Mesenchymal stem cell (in vitro differentiated cells and primary cell): ENCODE measurements at regions not wholly inside any gene's neighbourhood (a gene's known extent, or its start where the extent isn't known, plus 50 kb on each side); places are given as distances from the start of the nearest gene placed in this dataset.
"Not testable (repeated sequence)": the region's sequence is repeated elsewhere in the genome, so short reads cannot be mapped to it uniquely, and the experiment has no call there.

ENCODE experiments used
- DNase-seq: peaks from one replicate; pipeline ENCODE4 v3.0.0-alpha.2; 2013
- H2AFZ ChIP-seq: one replicate; pipeline ENCODE4 v1.6.1; 2013; ENCODE audit warnings: low read depth, mild to moderate bottlenecking, control low read depth, inconsistent platforms, low read length, moderate library complexity
- H2AK5ac ChIP-seq: 2 replicates; pipeline ENCODE4 v1.6.1; 2013; ENCODE audit warnings: low read length, moderate library complexity, mild to moderate bottlenecking, inconsistent platforms; ENCODE audit not compliant: severe bottlenecking
- H2BK120ac ChIP-seq: one replicate; pipeline ENCODE4 v1.6.1; 2013; ENCODE audit warnings: low read depth, mild to moderate bottlenecking, inconsistent platforms, low read length, moderate library complexity
- H2BK12ac ChIP-seq, 2 experiments: one replicate each; pipeline ENCODE4 v1.6.1; 2013; ENCODE audit warnings: inconsistent platforms in 2 of 2, low read length in 2 of 2, mild to moderate bottlenecking in 2 of 2, moderate library complexity in 2 of 2, control low read depth in 1 of 2
- H2BK15ac ChIP-seq: one replicate; pipeline ENCODE4 v1.6.1; 2013; ENCODE audit warnings: mild to moderate bottlenecking, low read depth, inconsistent platforms; ENCODE audit not compliant: poor library complexity, severe bottlenecking
- H2BK5ac ChIP-seq: 2 replicates; pipeline ENCODE4 v1.6.1; 2013; ENCODE audit warnings: low read depth, mild to moderate bottlenecking, low read length, control low read depth, inconsistent platforms; ENCODE audit not compliant: poor library complexity, severe bottlenecking
- H3K14ac ChIP-seq, 2 experiments: one replicate each; pipeline ENCODE4 v1.6.1; 2013; ENCODE audit warnings: inconsistent platforms in 2 of 2, low read length in 2 of 2, control low read depth in 1 of 2, mild to moderate bottlenecking in 1 of 2, moderate library complexity in 1 of 2
- H3K18ac ChIP-seq, 2 experiments: one replicate each; pipeline ENCODE4 v1.6.1; 2013; ENCODE audit warnings: inconsistent platforms in 2 of 2, low read length in 2 of 2, control low read depth in 1 of 2, low read depth in 1 of 2, mild to moderate bottlenecking in 1 of 2
- H3K23ac ChIP-seq, 2 experiments: one replicate each; pipeline ENCODE4 v1.6.1; 2013; ENCODE audit warnings: inconsistent platforms in 2 of 2, low read length in 2 of 2, mild to moderate bottlenecking in 2 of 2, moderate library complexity in 2 of 2, control low read depth in 1 of 2
- H3K27ac ChIP-seq: 2 replicates; pipeline ENCODE4 v1.5.1; 2013; ENCODE audit warnings: mild to moderate bottlenecking, moderate library complexity, low read length, control low read depth, inconsistent platforms; ENCODE audit not compliant: poor library complexity, severe bottlenecking
- H3K27me3 ChIP-seq, 2 experiments: 2 replicates each; pipeline versions ENCODE4 v1.6.1 to v1.7.0; 2013; ENCODE audit warnings: low read length in 2 of 2, mild to moderate bottlenecking in 2 of 2, moderate library complexity in 2 of 2, control low read depth in 1 of 2, inconsistent platforms in 1 of 2; ENCODE audit not compliant: control insufficient read depth in 1 of 2, insufficient read depth in 1 of 2
- H3K36me3 ChIP-seq, 2 experiments: 2 replicates each; pipeline versions ENCODE4 v1.6.1 to v1.7.0; 2013; ENCODE audit warnings: low read length in 2 of 2, control low read depth in 1 of 2, inconsistent platforms in 1 of 2, low read depth in 1 of 2, mild to moderate bottlenecking in 1 of 2; ENCODE audit not compliant: insufficient read depth in 2 of 2, control insufficient read depth in 1 of 2
- H3K4ac ChIP-seq, 2 experiments: one replicate each; pipeline ENCODE4 v1.6.1; 2013; ENCODE audit warnings: inconsistent platforms in 2 of 2, low read length in 2 of 2, mild to moderate bottlenecking in 2 of 2, moderate library complexity in 2 of 2, control low read depth in 1 of 2, low read depth in 1 of 2
- H3K4me1 ChIP-seq: 2 replicates; pipeline ENCODE4 v1.6.1; 2013; ENCODE audit warnings: low read depth, low read length, control low read depth; ENCODE audit not compliant: control insufficient read depth, insufficient read depth
- H3K4me2 ChIP-seq: 2 replicates; pipeline ENCODE4 v1.6.1; 2013; ENCODE audit warnings: low read length, mild to moderate bottlenecking, inconsistent platforms; ENCODE audit not compliant: poor library complexity, severe bottlenecking
- H3K4me3 ChIP-seq, 2 experiments: 2 replicates each; pipeline versions ENCODE4 v1.5.1 to v1.7.0; 2013; ENCODE audit warnings: low read length in 2 of 2, mild to moderate bottlenecking in 2 of 2, control low read depth in 1 of 2, low read depth in 1 of 2; ENCODE audit not compliant: insufficient read depth in 1 of 2
- H3K79me1 ChIP-seq: replicated peaks from 2 replicates; pipeline ENCODE4 v1.6.1; 2013; ENCODE audit warnings: mild to moderate bottlenecking, control low read depth, low read length, inconsistent platforms; ENCODE audit not compliant: poor library complexity, severe bottlenecking
- H3K9ac ChIP-seq: 2 replicates; pipeline ENCODE4 v1.7.0; 2013; ENCODE audit warnings: mild to moderate bottlenecking, low read length, moderate library complexity
- H3K9me3 ChIP-seq: 2 replicates; pipeline ENCODE4 v1.7.0; 2013; ENCODE audit warnings: mild to moderate bottlenecking, low read length; ENCODE audit not compliant: control insufficient read depth
- H4K8ac ChIP-seq: one replicate; pipeline ENCODE4 v1.6.1; 2013; ENCODE audit warnings: inconsistent platforms, mild to moderate bottlenecking, low read length, moderate library complexity
- H4K91ac ChIP-seq: one replicate; pipeline ENCODE4 v1.6.1; 2013; ENCODE audit warnings: mild to moderate bottlenecking, low read length, inconsistent platforms
- WGBS: methylation state at CpG from one replicate; pipeline ENCODE4 v1.1.7; 2013; ENCODE audit warnings: mixed read lengths; 5-methylcytosine and 5-hydroxymethylcytosine counted together

- Histone ChIP-seq H3K27ac (no peak overlapping the region), H2BK5ac (no peak overlapping the region), H3K4me1 (peaks cover 21% of the 10 kb centered on the region), H3K9ac (peak overlapping the region; percentile 86), H2AFZ (no peak overlapping the region), H3K4me2 (no peak overlapping the region), H3K4me3 (no peak overlapping the region), H3K14ac (no peak overlapping the region), H3K79me1 (no peaks in the 10 kb centered on the region), H3K18ac (no peak overlapping the region), H4K91ac (no peak overlapping the region), H2BK12ac (peak overlapping the region in 1 of 2 experiments; percentile 71), H3K23ac (no peak overlapping the region), H4K8ac (no peak overlapping the region), H3K36me3 (no peaks in the 10 kb centered on the region), H3K4ac (no peak overlapping the region), H3K9me3 (no peaks in the 10 kb centered on the region), H2BK120ac (no peak overlapping the region), H3K27me3 (no peaks in the 10 kb centered on the region), H2BK15ac (no peak overlapping the region), H2AK5ac (no peak overlapping the region)
- no peak for DNase-seq
- 97% methylated on average over 29 of the region's 29 CpGs for WGBS
Measured at GRCh38 chr16:29158785-29159184, 173.9 kb downstream of the LAT start.

- H3K79me1 ChIP-seq, H2BK5ac ChIP-seq, H2BK120ac ChIP-seq, H3K27me3 ChIP-seq, H3K36me3 ChIP-seq, H2AK5ac ChIP-seq, H4K8ac ChIP-seq, H3K9me3 ChIP-seq, H3K27ac ChIP-seq, H2AFZ ChIP-seq, H3K4me2 ChIP-seq, H3K4me3 ChIP-seq, H3K23ac ChIP-seq, H3K14ac ChIP-seq, DNase-seq, H3K4ac ChIP-seq: not testable (repeated sequence)
- H4K91ac ChIP-seq, result peak overlapping the region; percentile 6
- peak overlapping the region; percentile 63 for H2BK15ac ChIP-seq
- 92% methylated on average over 37 of the region's 37 CpGs for WGBS
- H3K9ac ChIP-seq, result peak overlapping the region; percentile 86
- H3K4me1 ChIP-seq, result peaks cover 21% of the 10 kb centered on the region
- H3K18ac ChIP-seq, result peak overlapping the region in 1 of 2 experiments; percentile 25
- peak overlapping the region in 1 of 2 experiments; percentile 71 for H2BK12ac ChIP-seq
Measured at GRCh38 chr16:29158031-29158784, 173.4 kb downstream of the LAT start.

- not testable (repeated sequence) for H3K18ac ChIP-seq, H2AK5ac ChIP-seq, H3K4me2 ChIP-seq, H2BK15ac ChIP-seq, H3K79me1 ChIP-seq, H3K27me3 ChIP-seq, H3K36me3 ChIP-seq, H3K4ac ChIP-seq, H3K23ac ChIP-seq, H3K14ac ChIP-seq, H2AFZ ChIP-seq, H4K91ac ChIP-seq, H3K9me3 ChIP-seq, H3K4me3 ChIP-seq, H4K8ac ChIP-seq, H2BK5ac ChIP-seq
- DNase-seq, result peak; percentile 96
- H3K9ac ChIP-seq, result peak overlapping the region; percentile 86
- peak overlapping the region; percentile 50 for H3K27ac ChIP-seq
- peak overlapping the region; percentile 29 for H2BK120ac ChIP-seq
- WGBS, result 47% methylated on average over 18 of the region's 22 CpGs
- H3K4me1 ChIP-seq, result peaks cover 21% of the 10 kb centered on the region
- peak overlapping the region in 1 of 2 experiments; percentile 31 for H2BK12ac ChIP-seq
Measured at GRCh38 chr16:29157051-29157923, 172.4 kb downstream of the LAT start.

GRCh38 chr16:29156511-29156910, 171.7 kb downstream of the LAT start:
- WGBS, result 77% methylated on average over 10 of the region's 11 CpGs
- H3K23ac ChIP-seq, result no peak overlapping the region

More at GRCh38 chr16:29156511-29156910, 171.7 kb downstream of the LAT start:
- Histone ChIP-seq H4K8ac (no peak overlapping the region), H3K4ac (no peak overlapping the region), H2AFZ (no peak overlapping the region), H3K9me3 (no peaks in the 10 kb centered on the region), H3K27ac (peak overlapping the region; percentile 77), H3K4me3 (no peak overlapping the region), H2BK12ac (peak overlapping the region in 1 of 2 experiments; percentile 37), H3K27me3 (no peaks in the 10 kb centered on the region), H3K9ac (peak overlapping the region; percentile 79), H2BK120ac (no peak overlapping the region), H3K18ac (peak overlapping the region in 1 of 2 experiments; percentile 75), H2BK15ac (peak overlapping the region; percentile 85), H3K36me3 (no peaks in the 10 kb centered on the region), H3K79me1 (no peaks in the 10 kb centered on the region), H3K4me2 (no peak overlapping the region), H2AK5ac (no peak overlapping the region), H3K4me1 (peaks cover 21% of the 10 kb centered on the region), H2BK5ac (no peak overlapping the region), H4K91ac (no peak overlapping the region), H3K14ac (peak overlapping the region in 1 of 2 experiments; percentile 26)
- DNase-seq, result no peak
